ENCODE measurements at regions not wholly inside any gene's neighbourhood (a gene's known extent, or its start where the extent isn't known, plus 50 kb on each side); places are given as distances from the start of the nearest gene placed in this dataset.

DNA sequence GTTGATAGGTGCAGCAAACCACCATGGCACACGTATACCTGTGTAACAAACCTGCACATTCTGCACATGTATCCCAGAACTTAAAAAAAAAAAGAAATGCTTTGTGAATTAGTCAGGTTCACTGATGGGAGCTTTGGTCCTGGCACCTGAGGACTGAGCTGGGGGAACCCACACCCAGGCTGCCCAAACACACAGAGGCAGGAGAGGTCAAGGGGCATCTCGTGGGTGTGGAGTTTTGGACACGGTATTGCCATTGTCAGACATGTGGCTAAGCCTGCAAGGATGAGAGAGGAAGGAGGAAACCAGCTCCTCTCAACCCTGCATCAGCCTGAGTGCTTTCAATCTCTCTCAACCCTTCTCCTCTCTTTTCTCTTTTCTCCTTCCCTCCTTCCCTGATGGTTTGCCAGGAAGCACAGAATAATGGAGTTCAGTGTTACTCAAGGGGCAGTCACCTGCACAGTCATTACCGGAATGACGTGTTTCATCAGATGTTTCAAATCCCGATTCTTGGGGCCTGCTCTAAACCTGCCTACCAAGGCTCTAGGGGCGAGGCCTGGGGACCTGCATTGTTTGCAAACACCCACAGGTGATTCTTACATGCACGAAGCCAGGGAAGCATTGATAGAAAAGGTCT is 89.9 kb upstream of the NEDD9 start:
- TF ChIP-seq, protein P1, sequence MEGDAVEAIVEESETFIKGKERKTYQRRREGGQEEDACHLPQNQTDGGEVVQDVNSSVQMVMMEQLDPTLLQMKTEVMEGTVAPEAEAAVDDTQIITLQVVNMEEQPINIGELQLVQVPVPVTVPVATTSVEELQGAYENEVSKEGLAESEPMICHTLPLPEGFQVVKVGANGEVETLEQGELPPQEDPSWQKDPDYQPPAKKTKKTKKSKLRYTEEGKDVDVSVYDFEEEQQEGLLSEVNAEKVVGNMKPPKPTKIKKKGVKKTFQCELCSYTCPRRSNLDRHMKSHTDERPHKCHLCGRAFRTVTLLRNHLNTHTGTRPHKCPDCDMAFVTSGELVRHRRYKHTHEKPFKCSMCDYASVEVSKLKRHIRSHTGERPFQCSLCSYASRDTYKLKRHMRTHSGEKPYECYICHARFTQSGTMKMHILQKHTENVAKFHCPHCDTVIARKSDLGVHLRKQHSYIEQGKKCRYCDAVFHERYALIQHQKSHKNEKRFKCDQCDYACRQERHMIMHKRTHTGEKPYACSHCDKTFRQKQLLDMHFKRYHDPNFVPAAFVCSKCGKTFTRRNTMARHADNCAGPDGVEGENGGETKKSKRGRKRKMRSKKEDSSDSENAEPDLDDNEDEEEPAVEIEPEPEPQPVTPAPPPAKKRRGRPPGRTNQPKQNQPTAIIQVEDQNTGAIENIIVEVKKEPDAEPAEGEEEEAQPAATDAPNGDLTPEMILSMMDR (IDR thresholded peaks at IDR 0.05; ENCODE audit: low read depth, low read length) = no peak
- no peak overlapping the region for H3K27ac ChIP-seq
- H3K27me3 ChIP-seq (ENCODE audit: insufficient read depth, low read depth, severe bottlenecking) = no peaks in the 10 kb centered on the region
- H3K4me3 ChIP-seq (ENCODE audit: low read depth, low read length) = no peak overlapping the region
- H3K9me3 ChIP-seq (ENCODE audit: severe bottlenecking) = no peaks in the 10 kb centered on the region
- H3K36me3 ChIP-seq = no peaks in the 10 kb centered on the region
- no peak for DNase-seq

DNA sequence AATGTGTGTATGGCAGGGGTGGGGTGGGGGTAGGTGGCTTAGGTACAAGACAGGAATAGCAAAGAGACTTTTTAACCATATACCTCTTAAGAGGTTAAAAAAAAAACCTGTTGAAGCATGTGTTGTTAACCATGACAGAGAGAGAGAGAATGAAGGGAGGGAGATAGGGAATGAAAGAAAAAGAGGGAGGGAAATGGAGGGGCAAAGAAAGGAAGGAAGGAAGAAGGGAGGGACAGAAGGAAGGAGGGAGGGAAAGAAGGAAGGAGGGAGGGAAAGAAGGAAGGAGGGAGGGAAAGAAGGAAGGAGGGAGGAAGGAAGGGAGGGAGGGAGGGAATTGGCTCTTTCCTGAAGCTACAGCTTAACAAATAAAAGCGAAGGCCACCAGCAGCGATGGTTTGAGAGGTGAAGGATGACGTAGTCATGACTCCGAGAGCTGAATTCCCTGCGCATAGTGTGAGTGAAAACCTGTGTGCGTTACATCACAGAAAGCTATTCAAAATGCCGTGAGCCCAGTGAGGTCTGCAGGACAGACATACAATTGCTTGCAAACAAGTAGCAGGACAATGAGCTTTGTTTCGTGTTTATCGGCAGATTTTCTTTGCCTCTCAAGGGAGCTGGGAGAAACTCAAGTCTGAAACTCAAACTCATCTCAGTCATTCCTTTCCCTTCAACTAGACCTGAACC is 88.6 kb upstream of the NEDD9 start:
- TF ChIP-seq, protein P1 (IDR thresholded peaks at IDR 0.05; ENCODE audit: low read depth, low read length) = no peak
- H3K27me3 ChIP-seq (ENCODE audit: insufficient read depth, low read depth, severe bottlenecking) = no peaks in the 10 kb centered on the region
- no peak overlapping the region for H3K4me3 ChIP-seq (ENCODE audit: low read depth, low read length)
- peaks cover 4% of the 10 kb centered on the region for H3K9me3 ChIP-seq (ENCODE audit: severe bottlenecking)
- H3K36me3 ChIP-seq = no peaks in the 10 kb centered on the region
- no peak for DNase-seq
- H3K27ac ChIP-seq = no peak overlapping the region

DNA sequence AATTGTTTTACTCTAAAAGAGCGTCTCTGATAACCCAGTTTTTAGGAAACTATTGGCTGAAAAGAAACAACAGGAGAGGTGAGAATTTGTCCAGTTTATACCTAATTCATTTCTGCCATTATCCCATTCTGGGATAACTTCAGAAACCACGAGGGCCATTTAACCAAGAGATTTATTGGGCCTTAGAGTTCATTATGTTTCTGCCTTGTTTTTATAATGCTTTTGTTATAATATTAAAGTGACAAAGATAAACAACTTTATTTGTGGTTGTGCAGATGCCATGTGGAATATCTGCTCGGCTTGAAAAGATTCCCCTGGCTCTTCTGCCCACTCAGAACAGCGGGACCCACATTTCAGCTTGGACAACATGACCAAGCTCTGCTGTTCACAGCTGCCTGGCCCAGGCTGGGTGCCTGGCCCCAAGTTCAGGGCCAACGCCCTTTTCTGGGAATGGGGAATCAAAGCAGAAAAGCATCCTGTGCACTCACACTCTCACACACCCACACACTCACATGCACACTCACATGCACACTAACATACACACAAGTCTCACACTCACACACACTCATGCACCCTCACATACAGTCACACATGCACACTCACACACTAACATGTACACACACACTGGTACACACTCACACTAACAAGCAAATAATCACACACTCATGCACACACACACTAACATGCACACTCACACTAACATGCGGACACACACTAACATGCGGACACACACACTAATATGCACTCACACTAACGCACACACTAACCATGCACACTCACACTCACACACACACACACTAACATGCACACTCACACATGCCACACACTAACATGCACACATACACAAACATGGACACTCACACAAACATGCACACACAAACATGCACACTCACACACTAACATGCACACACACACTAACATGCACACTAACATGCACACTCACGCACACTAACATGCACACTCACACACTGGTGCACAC is 86.7 kb upstream of the NEDD9 start:
- H3K27ac ChIP-seq = no peak overlapping the region
- no peak for DNase-seq
- TF ChIP-seq, protein P1 (IDR thresholded peaks at IDR 0.05; ENCODE audit: low read depth, low read length) = no peak
- no peaks in the 10 kb centered on the region for H3K36me3 ChIP-seq
- peaks cover 4% of the 10 kb centered on the region for H3K9me3 ChIP-seq (ENCODE audit: severe bottlenecking)
- H3K27me3 ChIP-seq (ENCODE audit: insufficient read depth, low read depth, severe bottlenecking) = no peaks in the 10 kb centered on the region
- H3K4me3 ChIP-seq (ENCODE audit: low read depth, low read length) = no peak overlapping the region

DNA sequence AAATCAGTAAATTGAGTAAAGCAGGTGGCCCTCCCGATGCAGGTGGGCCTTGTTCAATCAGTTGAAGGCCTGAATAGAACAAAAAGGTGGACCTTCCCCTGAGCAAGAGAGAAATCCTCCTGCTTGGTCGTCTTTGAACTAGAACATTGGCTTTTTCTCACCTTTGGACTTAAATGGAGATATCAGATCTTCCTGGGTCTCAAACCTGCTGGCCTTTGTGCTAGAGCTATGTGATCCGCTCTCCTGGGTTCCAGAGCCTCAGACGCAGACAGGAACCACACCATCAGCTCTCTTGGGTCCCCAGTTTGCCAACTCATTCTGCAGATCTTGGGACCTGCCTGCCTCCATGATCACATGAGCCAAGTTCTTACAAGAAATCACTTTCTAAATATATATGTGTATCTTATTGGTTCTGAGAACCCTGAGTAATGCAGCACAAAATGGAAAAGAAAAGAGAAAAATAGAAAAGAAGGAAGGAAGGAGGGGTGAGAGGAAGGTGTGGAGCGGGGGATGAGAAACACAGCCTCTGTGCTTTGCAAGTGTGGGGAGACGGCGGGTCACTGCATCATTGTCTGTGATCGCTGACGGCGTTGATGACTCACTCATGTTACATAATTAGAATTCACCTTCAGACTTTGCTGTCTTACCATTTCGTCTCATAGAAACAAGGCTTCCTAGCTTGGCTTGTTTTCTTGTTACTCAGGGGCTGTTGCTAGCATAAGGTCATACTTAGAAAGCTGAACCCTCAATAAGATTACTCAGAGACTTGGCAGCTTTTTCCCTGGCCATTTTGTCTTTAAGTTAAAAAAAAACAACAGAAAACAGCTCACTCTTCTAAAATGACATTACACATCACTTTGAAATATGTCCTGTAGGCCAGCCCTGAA is 85.7 kb upstream of the NEDD9 start:
- Histone ChIP-seq H3K4me3 (ENCODE audit: low read depth, low read length) (no peak overlapping the region), H3K36me3 (no peaks in the 10 kb centered on the region), H3K27me3 (ENCODE audit: insufficient read depth, low read depth, severe bottlenecking) (no peaks in the 10 kb centered on the region), H3K27ac (no peak overlapping the region), H3K9me3 (ENCODE audit: severe bottlenecking) (peaks cover 4% of the 10 kb centered on the region)
- no peak for DNase-seq
- TF ChIP-seq, protein P1 (IDR thresholded peaks at IDR 0.05; ENCODE audit: low read depth, low read length) = no peak

DNA sequence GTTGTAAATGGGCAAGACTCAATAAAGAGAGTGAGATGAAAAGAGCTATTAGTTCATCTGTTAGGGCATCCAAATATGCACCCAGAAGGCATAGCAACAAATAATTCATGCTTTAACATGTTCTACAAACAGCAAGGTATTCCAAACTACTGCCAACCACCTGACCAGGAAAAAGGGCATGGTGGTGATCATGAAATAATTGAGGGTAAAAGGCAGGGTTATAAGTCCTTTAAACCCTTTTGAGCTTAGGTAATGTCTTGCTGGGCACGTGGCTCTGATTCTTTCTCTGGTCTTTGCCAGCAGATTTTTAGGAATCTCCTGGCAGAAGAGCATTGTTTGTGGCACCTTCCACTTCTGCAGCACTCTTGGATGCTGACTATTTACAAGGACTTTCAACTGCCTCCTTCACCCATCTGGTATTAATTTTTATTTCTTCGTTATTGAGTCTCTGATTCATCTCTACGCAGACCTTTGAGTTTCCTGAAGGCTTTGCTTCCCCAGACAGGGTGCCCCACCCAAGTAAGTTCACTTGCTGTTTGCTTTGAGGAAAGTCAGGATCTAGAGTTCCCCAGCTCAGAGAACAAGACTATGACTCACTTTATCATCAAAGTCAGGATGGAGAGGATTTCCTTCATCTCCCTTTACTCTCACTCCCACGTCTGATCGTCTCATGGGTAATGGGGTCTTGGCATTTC is 83.4 kb upstream of the NEDD9 start:
- H3K27me3 ChIP-seq (ENCODE audit: insufficient read depth, low read depth, severe bottlenecking) = no peaks in the 10 kb centered on the region
- TF ChIP-seq, protein P1 (IDR thresholded peaks at IDR 0.05; ENCODE audit: low read depth, low read length) = no peak
- DNase-seq = no peak
- H3K9me3 ChIP-seq (ENCODE audit: severe bottlenecking) = peaks cover 4% of the 10 kb centered on the region
- H3K27ac ChIP-seq = no peak overlapping the region
- H3K36me3 ChIP-seq = no peaks in the 10 kb centered on the region
- no peak overlapping the region for H3K4me3 ChIP-seq (ENCODE audit: low read depth, low read length)
